Sigmoid colon (tissue), 6 donors: ENCODE measurements at regions not wholly inside any gene's neighbourhood (a gene's known extent, or its start where the extent isn't known, plus 50 kb on each side); places are given as distances from the start of the nearest gene placed in this dataset.

Experiments
- DNase-seq: peaks from one replicate; pipeline ENCODE4 v3.0.0-alpha.2; 2019
- H3K27ac ChIP-seq, 4 donors: fragments of 200-600 bp; sonication (generic); one replicate each; pipeline ENCODE4 v1.5.1; 2016 to 2019; ENCODE audit warnings: mild to moderate bottlenecking in 1 of 4
- H3K27me3 ChIP-seq, 3 donors: fragments of 200-600 bp; sonication (generic); one replicate each; pipeline ENCODE4 v1.5.1; 2019; ENCODE audit warnings: mild to moderate bottlenecking in 1 of 3
- H3K36me3 ChIP-seq, 4 donors: fragments of 200-600 bp; sonication (generic); one replicate each; pipeline ENCODE4 v1.5.1; 2016 to 2019
- H3K4me1 ChIP-seq, 4 donors: fragments of 200-600 bp; sonication (generic); one replicate each; pipeline ENCODE4 v1.5.1; 2017 to 2019
- H3K4me3 ChIP-seq, 4 donors: fragments of 200-600 bp; sonication (generic); one replicate each; pipeline ENCODE4 v1.5.1; 2017 to 2019; ENCODE audit warnings: mild to moderate bottlenecking in 2 of 4, moderate library complexity in 1 of 4
- H3K9me3 ChIP-seq, 4 donors: fragments of 200-600 bp in 3 of 4; sonication (generic) in 3 of 4; one replicate each; pipeline versions ENCODE4 v1.5.1 to v1.6.1; 2013 to 2019
- CTCF ChIP-seq, 4 experiments: fragments of 450-650 bp in 3 of 4; fragments of 200-600 bp in 1 of 4; IDR thresholded peaks; one replicate each; pipeline ENCODE4 v1.5.1; 2016 to 2019; ENCODE audit warnings: antibody characterized with exemption in 4 of 4, mild to moderate bottlenecking in 3 of 4, moderate library complexity in 2 of 4
- EP300 ChIP-seq, 4 donors: sonication (generic); formaldehyde crosslinking; IDR thresholded peaks; one replicate each; pipeline ENCODE4 v1.6.1; 2017; ENCODE audit warnings: antibody characterized with exemption in 4 of 4
- POLR2A ChIP-seq, 2 donors: fragments of 450-650 bp; IDR thresholded peaks; one replicate each; pipeline ENCODE4 v1.6.1; 2016; ENCODE audit warnings: antibody characterized with exemption in 2 of 2, mild to moderate bottlenecking in 2 of 2, moderate library complexity in 2 of 2
- POLR2AphosphoS5 ChIP-seq, 4 donors: sonication (generic); formaldehyde crosslinking; IDR thresholded peaks; one replicate each; pipeline ENCODE4 v1.6.1; 2017; ENCODE audit warnings: antibody characterized with exemption in 4 of 4
- WGBS, 2 donors: extraction: QIAGEN DNeasy Blood & Tissue Kit; methylation state at CpG; one replicate each; pipeline ENCODE4 v1.1.7; 2013; 5-methylcytosine and 5-hydroxymethylcytosine counted together
- intact Hi-C: fragments of 100-400 bp; cut with DNase I; formaldehyde crosslinking; loops from one replicate; pipeline ENCODE4 v1.15.1; 2023
- donor health status: healthy with polysubstance abuse.
- donor health status: healthy.

- Histone ChIP-seq H3K27ac (no peak overlapping the region), H3K9me3 (no peaks in the 10 kb centered on the region), H3K4me3 (no peak overlapping the region), H3K27me3 (peaks cover 0 to 1% (median 0%) of the 10 kb centered on the region in 3 donors), H3K4me1 (no peaks in the 10 kb centered on the region), H3K36me3 (no peaks in the 10 kb centered on the region)
- WGBS, 2 donors: 96 to 97% methylated on average over 40 of the region's 40 CpGs
- intact Hi-C loops: no loop called here
- DNase-seq: no peak
- TF ChIP-seq CTCF (IDR thresholded peaks at IDR 0.05) (no peak), EP300 (IDR thresholded peaks at IDR 0.05) (no peak), POLR2A (IDR thresholded peaks at IDR 0.05) (no peak), POLR2AphosphoS5 (IDR thresholded peaks at IDR 0.05) (no peak)
Measured at GRCh38 chr21:35886887-35887286, 173.4 kb downstream of the SETD4 start.

- Histone ChIP-seq H3K36me3 (no peaks in the 10 kb centered on the region), H3K4me1 (no peaks in the 10 kb centered on the region), H3K9me3 (no peaks in the 10 kb centered on the region), H3K4me3 (no peak overlapping the region), H3K27ac (no peak overlapping the region), H3K27me3 (peaks cover 0 to 4% (median 3%) of the 10 kb centered on the region in 3 donors)
- 85 to 90% methylated on average over 7 of the region's 7 CpGs for WGBS, 2 donors
- no peak for TF ChIP-seq POLR2AphosphoS5 (IDR thresholded peaks at IDR 0.05)
- TF ChIP-seq CTCF (IDR thresholded peaks at IDR 0.05): no peak
- TF ChIP-seq EP300 (IDR thresholded peaks at IDR 0.05): no peak
- no peak for TF ChIP-seq POLR2A (IDR thresholded peaks at IDR 0.05)
- intact Hi-C loops: no loop called here
- DNase-seq: no peak
Measured at GRCh38 chr21:35885942-35886541, 174.3 kb downstream of the SETD4 start.

GRCh38 chr21:35882791-35883240 is 177.5 kb downstream of the SETD4 start:
- peaks cover 0 to 4% (median 3%) of the 10 kb centered on the region in 3 donors for H3K27me3 ChIP-seq
- WGBS, 2 donors: 48 to 49% methylated on average over 10 of the region's 10 CpGs
- no peak for DNase-seq
- TF ChIP-seq CTCF (IDR thresholded peaks at IDR 0.05): no peak
- TF ChIP-seq POLR2AphosphoS5 (IDR thresholded peaks at IDR 0.05): no peak
- TF ChIP-seq EP300 (IDR thresholded peaks at IDR 0.05): no peak
- no peak for TF ChIP-seq POLR2A (IDR thresholded peaks at IDR 0.05)
- no peaks in the 10 kb centered on the region for H3K36me3 ChIP-seq
- no peak overlapping the region for H3K27ac ChIP-seq
- H3K9me3 ChIP-seq: no peaks in the 10 kb centered on the region
- intact Hi-C loops: no loop called here
- H3K4me1 ChIP-seq: no peaks in the 10 kb centered on the region
- H3K4me3 ChIP-seq: no peak overlapping the region

GRCh38 chr21:35873441-35873840 is 186.9 kb downstream of the SETD4 start:
- TF ChIP-seq POLR2AphosphoS5 (IDR thresholded peaks at IDR 0.05) (no peak), CTCF (IDR thresholded peaks at IDR 0.05) (no peak), EP300 (IDR thresholded peaks at IDR 0.05) (no peak), POLR2A (IDR thresholded peaks at IDR 0.05) (no peak)
- intact Hi-C loops: no loop called here
- no peak for DNase-seq
- Histone ChIP-seq H3K27ac (no peak overlapping the region), H3K27me3 (peaks cover 0 to 10% (median 0%) of the 10 kb centered on the region in 3 donors), H3K36me3 (no peaks in the 10 kb centered on the region), H3K4me3 (no peak overlapping the region), H3K4me1 (no peaks in the 10 kb centered on the region), H3K9me3 (no peaks in the 10 kb centered on the region)
- WGBS, 2 donors: 41 to 56% methylated on average over 2 of the region's 2 CpGs

- Histone ChIP-seq H3K9me3 (no peaks in the 10 kb centered on the region), H3K27ac (no peak overlapping the region), H3K4me3 (no peak overlapping the region), H3K4me1 (no peaks in the 10 kb centered on the region), H3K27me3 (peaks cover 0 to 10% (median 0%) of the 10 kb centered on the region in 3 donors), H3K36me3 (no peaks in the 10 kb centered on the region)
- DNase-seq: no peak
- WGBS, 2 donors: 88% methylated on average over 2 of the region's 2 CpGs
- intact Hi-C loops: no loop called here
- TF ChIP-seq POLR2AphosphoS5 (IDR thresholded peaks at IDR 0.05) (no peak), CTCF (IDR thresholded peaks at IDR 0.05) (no peak), POLR2A (IDR thresholded peaks at IDR 0.05) (no peak), EP300 (IDR thresholded peaks at IDR 0.05) (no peak)
Measured at GRCh38 chr21:35871906-35872305, 188.4 kb downstream of the SETD4 start.
